ENCODE measurements at regions not wholly inside any gene's neighbourhood (a gene's known extent, or its start where the extent isn't known, plus 50 kb on each side); places are given as distances from the start of the nearest gene placed in this dataset.
"Not testable (repeated sequence)": the region's sequence is repeated elsewhere in the genome, so short reads cannot be mapped to it uniquely, and the experiment has no call there.

DNA sequence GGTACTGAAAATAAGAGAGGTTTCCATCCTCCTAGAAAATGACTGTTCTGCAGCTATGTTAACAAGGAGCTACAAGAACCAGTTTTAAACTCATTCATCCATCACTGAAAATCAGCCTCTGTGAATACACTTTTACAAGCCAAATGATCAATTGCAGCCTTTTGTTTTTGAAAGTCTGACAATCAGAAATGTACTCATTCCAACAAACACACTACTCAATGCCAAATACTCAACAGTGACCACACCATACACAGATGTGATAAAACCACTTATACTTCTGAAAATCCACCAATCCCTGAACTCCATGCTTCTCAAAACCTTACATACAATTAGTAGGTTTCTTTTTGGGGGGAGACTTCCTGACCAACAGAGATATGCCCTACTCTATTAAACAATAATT lies 663.9 kb upstream of the CHAC2 start:
- DNase-seq, result no peak

DNA sequence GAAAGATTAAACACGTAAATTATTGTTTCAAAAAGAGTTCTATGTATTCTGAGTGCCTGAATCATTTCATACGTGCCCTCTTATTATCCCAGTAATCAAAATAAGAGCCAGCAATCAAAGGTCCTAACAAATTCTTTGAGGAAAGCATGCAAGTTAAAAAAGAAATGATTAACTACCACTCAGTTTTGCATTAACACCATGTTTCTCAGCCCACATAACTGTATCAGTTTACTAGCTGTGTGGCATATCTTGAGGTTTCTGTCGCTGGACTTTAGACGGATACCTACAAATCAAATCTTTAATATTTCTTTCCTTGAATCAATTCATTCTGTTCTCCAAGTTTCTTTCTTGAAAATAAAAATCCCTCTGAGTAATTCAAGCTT lies 668.9 kb upstream of the CHAC2 start:
- no peak for DNase-seq

DNA sequence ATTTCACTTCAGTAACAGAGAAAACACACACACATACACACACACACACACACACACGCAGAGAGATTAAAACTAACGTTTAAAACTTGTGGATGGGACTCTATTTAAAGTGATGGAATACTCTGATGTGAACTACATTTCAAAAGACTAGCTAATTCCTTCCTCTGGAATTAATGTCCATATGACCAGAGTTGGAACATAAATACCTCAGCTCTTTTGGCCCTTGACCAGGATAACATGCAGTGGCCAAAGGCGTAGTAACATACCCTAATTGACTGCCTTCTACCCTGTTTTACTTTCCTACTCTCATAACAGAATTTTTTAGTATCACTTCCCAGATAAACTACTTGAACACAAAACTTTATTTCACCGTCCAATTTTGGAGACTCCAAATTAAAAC lies 671.3 kb upstream of the CHAC2 start:
- DNase-seq, result peak; percentile 6

DNA sequence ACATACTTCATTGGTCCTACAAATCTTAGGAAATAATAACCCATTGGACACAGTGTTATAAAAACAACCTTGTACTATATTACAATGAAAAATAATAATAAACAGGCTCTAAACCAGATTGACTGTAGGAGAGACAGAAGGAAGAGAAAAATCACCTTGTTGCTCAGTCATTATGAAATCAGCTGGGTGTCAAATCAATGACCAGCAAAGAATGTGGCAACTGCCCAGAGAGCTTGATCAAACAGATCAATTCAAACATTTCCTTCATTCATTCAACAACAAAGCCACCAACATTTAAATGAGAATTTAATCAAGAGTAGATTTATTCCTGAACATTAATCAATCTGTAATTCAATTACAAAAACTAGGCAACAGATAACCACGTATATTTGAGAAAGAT lies 671.9 kb upstream of the CHAC2 start:
- DNase-seq, result no peak

DNA sequence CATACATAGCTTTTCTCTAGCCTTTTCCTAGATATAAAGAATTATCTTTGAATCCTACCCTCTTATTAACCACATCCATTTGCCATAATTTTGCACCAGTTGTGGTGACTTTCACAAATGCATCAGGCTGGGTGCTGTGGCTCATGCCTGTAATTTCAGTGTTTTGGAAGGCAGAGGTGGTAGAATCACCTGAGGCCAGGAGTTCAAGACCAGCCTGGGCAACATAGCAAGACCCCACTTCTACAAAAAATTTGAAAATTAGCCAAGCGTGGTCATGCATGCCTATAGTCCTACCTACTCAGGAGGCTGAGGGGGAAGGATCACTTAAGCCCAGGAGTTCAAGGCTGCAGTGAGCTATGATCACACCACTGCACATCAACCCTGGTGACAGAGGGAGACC lies 672.4 kb upstream of the CHAC2 start:
- DNase-seq, result no peak

DNA sequence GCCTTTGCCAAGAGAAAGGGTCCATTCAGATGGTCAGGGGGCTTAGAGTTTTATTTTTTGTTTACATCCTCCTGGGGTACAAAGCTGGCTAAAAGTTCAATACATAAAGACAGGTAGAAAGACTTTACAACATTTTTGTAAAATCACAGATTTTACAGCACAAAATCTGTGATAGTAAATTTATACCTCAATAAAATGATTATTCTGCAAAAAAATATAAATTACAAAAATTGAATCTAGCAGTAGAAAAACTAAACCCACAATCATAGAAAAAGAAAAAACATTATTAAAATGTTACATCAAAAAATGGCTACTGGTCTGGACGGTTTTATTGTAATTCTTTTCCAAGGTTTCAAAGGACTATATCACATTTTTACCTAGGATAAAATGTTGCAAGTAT lies 674.2 kb upstream of the CHAC2 start:
- no peak for DNase-seq

DNA sequence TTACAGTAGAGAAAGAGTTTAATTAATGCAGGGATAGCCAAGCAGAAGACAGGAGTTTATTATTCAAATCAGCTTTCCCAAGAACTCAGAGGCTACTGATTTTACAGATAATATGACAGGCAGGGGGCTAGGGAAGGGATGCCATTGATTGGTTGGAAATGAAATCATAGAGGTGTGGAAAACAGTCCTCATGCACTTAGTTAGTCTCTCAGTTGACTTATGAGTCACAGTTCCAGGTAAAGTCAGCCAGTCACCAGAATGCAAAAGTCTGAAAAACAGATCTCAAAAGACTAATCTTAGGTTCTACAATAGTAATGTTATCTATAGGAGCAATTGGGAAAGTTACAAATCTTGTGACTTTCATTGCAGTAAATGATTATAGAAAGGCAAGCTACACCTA lies 676.4 kb upstream of the CHAC2 start:
- DNase-seq, result no peak

DNA sequence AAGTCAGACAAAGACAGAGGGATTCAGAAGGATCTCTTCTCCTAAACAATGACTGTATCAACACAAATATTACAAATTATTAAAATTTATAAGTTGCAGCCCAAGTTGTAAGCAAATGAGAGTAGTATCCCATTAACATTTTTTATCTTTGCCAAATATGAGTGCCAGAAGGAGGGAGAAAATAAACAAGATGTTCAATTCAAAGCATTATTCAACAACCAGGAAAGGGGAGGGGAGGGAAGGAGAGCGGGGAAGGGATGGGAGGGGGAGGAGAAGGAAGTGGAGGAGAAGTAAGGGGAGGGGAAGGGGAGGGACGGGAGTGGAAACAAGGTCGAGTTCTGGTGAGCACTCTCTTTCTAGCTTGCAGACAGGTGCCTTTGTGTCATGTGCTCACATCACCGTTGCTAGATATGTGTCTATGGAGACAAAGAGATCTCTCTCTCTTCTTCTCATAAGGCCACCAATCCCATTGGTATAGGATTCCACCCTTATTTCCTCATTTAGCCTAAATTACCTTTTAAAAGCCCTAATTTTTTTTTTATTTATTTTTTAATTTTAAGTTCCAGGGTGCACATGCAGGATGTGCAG lies 679.6 kb upstream of the CHAC2 start:
- no peak for DNase-seq

DNA sequence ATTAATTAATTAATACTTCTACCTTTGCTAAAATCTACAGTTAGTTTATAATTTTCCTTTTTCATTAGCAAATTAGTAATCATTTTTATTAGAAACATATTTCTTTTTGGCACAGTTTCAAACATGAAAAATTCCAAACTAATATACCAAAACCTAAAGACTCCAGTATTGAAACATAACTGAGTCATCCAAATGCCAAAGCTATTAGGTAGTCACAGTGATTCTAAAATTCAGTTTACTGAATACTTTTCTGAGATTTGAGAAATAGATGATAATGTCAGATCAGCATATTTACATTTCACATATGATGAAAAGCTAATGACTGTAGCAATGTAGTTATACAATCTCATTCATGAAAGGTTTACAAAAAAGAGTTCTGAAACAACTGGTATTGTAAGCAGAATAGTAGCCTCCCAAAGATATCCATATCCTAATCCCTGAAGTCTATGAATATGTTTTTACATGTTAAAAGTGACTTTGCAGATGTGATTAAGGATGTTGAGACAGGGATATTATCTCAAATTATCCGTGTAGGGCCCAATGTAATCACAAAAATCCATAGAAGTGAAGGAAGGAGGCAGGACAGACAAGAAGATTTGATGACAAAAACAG lies 680.2 kb upstream of the CHAC2 start:
- no peak for DNase-seq

DNA sequence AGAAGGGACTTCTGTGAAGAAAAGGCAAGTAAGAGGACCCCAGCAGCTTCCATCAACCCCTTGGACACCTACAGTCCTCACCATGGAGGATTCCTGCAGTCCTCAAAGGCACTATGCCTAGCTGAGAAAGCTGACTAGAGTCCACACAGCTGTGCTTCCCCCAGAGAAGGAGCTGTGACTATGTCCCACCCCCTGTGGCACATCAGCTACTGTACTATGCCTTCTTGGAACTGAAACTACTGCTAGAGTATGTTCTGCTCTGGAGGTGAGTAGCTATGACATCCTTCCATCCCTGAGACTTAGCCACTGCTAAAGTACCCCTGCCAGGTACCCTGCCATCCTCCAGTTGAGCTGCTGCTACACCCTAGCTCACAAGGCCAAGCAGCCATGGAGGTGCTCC lies 690.2 kb upstream of the CHAC2 start:
- no peak for DNase-seq

DNA sequence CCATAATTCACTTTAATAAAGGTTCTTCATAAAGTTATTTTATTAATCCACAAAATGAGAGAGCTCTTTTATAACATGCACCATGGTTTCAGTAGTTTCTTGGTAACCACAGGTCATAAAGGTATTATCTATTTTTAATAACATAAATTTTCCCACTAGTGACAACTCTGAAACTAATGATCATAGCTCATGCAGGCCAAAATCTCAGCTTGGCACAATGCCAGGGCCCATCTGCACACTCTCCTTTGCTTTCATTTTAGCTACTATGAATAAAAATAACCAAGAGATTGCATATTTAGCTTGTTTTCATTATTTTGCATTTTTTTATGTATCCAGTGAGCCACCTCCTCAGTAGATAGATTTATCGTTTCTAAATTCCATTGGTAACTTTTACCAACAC lies 691.8 kb upstream of the CHAC2 start:
- no peak for DNase-seq

DNA sequence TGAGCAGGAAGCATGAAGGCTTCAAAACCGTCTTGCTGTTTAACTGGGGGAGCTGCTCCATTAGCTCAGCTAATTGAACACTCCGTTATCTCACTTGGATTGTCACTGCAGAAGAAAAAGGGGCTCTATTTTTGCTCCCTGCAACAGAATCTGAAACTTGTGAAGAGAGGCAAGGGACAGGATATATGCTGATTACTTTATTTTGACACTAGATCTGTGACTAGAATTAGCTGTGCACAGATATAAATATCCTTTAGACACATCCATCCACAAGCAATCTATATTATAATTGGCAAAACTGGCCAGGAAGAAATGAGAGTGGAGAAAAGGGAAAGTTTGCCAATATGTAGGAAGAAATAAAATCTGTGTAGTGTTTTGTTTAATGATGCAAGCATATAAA lies 700.1 kb upstream of the CHAC2 start:
- DNase-seq, result no peak

DNA sequence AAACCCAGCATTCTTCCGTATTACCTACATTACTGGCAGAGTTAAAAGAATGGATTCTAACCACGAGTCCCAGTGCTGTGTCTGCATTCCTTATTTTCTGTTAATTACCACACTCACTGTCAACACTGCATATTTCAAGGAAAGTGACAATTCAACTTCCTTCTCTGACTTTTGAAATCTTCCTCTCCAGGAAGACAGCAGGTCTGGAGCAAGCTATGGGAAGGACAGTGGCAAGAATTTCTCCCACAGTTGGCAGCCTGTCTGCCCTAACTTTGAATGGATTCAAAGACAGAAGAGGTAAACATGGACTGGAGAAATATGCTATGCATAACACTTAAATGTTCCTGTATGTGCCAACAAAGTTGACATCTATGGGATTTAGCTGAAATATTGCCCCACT lies 700.5 kb upstream of the CHAC2 start:
- no peak for DNase-seq

DNA sequence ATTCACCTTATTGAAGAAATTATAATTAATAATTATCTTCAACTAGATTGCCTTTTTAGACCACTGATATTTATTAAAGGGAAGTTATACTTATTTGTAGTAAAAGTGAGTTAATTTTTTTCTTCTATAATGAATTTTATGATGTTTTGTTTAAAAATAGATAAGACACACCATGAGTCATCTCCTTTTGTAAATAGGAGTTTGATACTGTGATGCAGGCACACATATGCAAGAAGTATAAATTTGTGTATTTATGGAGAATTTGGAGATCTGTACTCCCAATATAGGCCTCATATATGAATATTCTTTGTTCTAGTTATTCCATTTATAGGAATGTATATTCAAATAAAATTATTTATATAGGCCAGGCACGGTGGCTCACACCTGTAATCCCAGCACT lies 703.5 kb upstream of the CHAC2 start:
- DNase-seq, result no peak

DNA sequence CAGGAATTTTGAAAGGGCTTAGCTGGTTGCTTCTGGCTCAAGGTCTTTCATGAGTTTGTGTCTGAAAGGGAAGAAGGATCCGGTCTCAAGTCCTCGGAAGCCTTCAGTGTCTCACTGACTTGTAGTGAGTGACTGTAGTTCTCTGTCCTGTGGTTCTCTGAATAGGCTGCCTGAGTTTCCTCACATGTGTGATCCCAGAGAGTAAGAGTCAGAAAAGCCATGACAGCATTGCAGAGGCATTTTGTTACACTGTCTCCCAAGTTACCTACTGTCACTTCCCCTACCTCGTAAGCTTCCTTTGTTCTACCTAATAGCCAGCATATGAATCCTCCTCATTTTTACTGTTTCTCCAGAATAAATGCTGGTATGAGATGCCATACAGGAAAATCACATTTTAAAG lies 709.1 kb upstream of the CHAC2 start:
- no peak for DNase-seq

DNA sequence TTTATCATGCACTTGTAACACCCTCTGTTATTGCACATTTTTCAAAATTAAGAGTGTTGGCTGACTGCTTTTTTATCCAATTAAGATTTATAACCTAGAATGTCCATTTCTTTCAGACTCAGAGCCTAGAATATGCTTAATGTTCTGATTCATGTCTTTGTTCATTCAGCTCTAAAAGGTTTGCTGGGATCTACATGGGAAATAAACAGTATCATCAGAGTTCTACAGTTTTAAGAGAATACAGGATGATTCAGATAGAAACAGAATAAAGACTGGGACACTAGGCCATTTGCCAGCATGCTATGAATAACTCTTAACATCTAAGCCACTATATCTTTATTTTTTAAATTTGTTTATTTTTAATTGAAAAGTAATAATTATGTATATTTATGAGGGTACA lies 713.7 kb upstream of the CHAC2 start:
- DNase-seq, result no peak

DNA sequence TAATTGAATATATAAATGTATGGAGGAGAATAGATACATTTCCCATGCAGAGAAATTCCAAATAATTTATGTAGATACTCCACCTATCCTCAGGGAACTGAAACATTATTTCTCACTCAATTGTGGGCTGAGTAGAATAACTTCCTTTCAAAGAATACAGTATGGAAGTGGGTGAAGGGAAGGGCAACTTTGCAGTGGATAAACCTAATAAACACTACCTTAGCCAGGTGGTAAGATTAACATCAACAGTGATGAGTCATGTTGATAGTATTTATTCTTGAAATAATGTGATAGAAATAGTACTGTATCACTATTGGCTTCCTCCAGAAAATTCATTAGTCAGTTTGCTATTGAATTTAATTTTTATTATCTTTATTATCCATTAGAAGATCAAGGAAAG lies 716.4 kb upstream of the CHAC2 start:
- DNase-seq, result no peak

DNA sequence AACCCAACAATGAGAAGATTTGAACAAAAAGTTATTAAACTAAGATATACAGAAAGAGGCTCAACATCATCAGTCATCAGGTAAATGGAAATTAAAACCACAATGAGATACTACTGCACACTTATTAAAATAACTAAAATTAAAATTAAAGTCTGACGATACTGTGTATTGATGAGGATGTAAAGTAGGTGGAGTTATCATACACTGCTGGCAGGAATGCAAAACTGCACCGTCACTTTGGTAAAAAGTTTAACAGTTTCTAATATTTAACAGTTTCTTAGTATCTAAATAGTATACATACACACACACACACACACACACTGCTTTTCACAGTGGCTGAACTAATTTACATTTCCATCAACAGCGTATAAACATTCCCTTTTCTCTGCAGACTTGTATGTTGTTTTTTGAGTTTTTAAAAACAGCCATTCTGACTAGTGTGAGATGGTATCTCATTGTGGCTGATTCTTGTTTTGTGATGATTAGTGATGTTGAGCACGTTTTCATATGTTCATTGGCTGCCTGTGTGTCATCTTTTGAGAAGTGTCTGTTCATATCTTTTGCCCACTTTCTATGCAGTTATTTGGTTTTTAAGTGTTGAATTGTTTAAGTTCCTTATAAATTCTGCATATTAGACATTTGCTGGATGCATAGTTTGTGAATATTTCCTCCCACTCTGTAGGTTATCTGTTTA lies 726.9 kb upstream of the CHAC2 start:
- DNase-seq, result no peak

DNA sequence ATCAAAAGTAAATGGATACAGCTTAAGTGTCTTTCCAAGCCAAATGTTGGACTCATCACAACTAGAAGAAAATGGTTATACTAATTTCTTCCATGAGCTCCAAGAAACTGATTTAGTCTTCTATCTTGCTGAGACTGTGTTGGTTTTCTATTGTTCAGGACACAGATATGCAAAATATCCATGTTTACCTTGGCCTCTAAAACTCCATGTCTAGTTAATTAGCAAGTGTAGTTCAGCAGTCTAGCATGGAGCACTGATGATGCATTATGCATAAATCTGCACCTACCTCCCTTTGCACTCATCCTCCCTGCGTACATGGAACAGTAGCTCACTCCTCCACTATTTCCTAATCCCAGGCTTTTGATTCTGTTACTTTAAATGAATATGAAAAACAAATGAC lies 731.4 kb upstream of the CHAC2 start:
- no peak for DNase-seq

DNA sequence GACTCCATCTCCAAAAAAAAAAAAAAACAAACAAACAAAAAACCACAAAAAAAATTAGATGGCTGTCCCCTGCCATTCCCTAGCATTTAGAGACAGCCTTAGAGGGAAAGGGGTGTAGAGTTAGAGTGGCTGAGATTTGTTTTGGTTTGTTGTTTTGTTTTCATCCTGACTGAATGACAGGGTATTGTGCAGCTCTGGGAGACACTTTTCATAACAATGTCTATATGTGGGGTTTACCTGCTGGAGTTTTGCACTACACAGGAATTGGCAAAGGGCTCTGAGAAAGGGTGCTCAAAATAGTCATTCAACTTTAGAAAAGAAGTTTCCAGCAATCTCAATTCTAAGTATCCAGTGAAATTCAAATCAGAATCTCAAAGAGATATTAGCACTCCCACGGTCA lies 732.5 kb upstream of the CHAC2 start:
- no peak for DNase-seq

DNA sequence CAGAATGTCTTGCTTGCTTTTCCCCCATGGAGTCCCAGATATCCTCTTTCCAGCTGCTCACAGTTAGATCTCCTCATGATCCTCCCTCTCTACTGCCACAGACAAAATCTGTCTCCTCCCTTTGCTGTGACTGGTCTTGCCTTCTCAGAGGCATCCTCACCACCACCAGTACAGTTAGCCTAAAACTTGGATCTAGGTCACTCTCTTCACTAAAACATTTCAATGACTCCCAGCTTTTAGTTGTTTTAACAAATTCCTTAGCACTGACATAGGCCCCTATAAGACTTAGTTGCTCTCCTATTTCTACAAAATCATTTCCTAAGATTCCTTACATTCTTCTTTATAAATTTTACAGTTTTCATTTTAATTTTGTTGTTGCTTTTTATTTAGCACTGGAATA lies 734.2 kb upstream of the CHAC2 start:
- DNase-seq, result no peak

DNA sequence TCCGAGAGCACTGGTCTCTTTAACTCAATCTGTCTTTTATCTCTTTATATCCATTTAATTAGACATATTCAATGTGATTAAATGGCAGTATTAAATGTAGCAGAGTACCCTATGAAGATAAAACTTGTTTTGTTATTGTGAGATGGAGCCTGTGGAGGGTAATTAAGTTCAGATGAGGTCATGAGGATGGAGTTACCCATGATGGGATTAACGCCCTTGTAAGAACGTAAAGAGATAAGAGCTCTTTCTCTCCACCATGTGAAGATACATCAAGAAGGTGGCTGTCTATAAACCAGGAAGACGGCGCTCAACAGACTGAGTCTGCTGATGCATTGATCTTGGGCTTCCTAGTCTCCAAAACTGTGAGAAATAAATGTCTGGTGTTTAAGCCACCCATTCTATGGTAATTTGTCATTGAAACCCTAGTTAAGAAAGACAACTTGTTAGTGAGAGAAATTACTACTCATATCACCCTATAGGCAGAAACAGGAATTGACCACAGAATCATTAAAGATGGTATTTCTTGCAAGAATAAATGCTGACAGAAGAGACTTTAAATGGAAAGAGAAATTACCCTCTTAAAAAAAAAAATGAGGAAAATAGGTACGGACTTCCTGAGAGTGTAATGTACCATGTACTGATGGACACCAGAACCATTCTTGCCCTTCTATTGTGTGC lies 738.7 kb upstream of the CHAC2 start:
- DNase-seq, result no peak

DNA sequence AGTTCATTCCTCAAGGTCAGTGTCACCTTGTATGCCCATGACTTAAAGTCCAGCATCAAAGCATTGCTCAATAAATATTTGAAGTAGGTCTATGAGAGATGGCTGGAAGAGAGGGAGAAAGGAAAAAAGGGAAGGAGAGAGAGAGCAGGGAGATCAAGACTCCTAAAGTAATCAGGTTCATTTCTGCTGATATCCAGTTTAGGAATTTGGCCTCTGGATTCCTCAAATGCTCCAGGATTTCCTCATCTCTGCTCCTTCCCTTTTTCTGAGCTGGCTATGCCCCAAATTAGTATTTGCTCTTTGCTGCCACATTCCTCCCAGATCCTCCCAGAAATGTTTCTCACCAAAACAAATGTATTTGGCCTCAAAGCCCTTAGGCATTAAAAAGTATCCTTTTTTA lies 739.4 kb upstream of the CHAC2 start:
- DNase-seq, result no peak

DNA sequence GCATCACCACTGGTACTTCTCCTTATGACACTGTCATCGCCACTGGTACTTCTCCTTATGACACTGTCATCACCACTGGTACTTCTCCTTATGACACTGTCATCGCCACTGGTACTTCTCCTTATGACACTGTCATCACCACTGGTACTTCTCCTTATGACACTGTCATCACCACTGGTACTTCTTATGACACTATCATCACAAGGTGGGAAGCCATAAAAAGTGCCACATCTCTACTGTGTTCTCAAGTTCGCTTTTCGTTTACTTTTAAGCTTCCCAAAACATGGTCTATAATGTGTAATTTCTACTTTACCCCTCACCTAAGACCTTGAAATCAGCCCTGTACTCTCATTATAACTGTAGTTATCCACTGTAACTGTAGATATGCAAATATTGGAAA lies 745.4 kb upstream of the CHAC2 start:
- DNase-seq, result not testable (repeated sequence)
